GM12878 (cell line): ENCODE measurements at regions not wholly inside any gene's neighbourhood (a gene's known extent, or its start where the extent isn't known, plus 50 kb on each side); places are given as distances from the start of the nearest gene placed in this dataset.

ENCODE experiments used
- MEF2B ChIP-seq: fragments of 450-650 bp; IDR thresholded peaks from 2 replicates; pipeline ENCODE4 v1.6.1; 2018; ENCODE audit warnings: mild to moderate bottlenecking, moderate library complexity; ENCODE audit not compliant: partially characterized antibody, poor library complexity, severe bottlenecking
- SREBF1 ChIP-seq: IDR thresholded peaks from 2 replicates; pipeline ENCODE4 v1.6.1; 2012; ENCODE audit warnings: mild to moderate bottlenecking, low read length
- STAT1 ChIP-seq: fragments of 450-650 bp; conservative IDR thresholded peaks from 2 replicates; pipeline ENCODE4 v1.6.1; 2014; ENCODE audit warnings: antibody characterized with exemption, mild to moderate bottlenecking
- ZBTB11 ChIP-seq: fragments of 450-650 bp; formaldehyde crosslinking; IDR thresholded peaks from 2 replicates; pipeline ENCODE4 v1.5.0; 2022; ENCODE audit warnings: mild to moderate bottlenecking, missing genetic modification characterization
- ZBTB40 ChIP-seq: fragments of 450-650 bp; IDR thresholded peaks from 2 replicates; pipeline ENCODE4 v1.6.1; 2016; ENCODE audit warnings: mild to moderate bottlenecking, moderate library complexity, borderline replicate concordance
- TF ChIP-seq, protein P1 (sequence below): fragments of 450-650 bp; IDR thresholded peaks from 2 replicates; pipeline ENCODE4 v1.6.1; 2017; ENCODE audit warnings: mild to moderate bottlenecking, low read depth, inconsistent platforms; ENCODE audit not compliant: poor library complexity, severe bottlenecking

- TF ChIP-seq ZBTB40, result no peak
- TF ChIP-seq ZBTB11, result no peak
- no peak for TF ChIP-seq MEF2B
- no peak for TF ChIP-seq STAT1
- TF ChIP-seq, protein P1, sequence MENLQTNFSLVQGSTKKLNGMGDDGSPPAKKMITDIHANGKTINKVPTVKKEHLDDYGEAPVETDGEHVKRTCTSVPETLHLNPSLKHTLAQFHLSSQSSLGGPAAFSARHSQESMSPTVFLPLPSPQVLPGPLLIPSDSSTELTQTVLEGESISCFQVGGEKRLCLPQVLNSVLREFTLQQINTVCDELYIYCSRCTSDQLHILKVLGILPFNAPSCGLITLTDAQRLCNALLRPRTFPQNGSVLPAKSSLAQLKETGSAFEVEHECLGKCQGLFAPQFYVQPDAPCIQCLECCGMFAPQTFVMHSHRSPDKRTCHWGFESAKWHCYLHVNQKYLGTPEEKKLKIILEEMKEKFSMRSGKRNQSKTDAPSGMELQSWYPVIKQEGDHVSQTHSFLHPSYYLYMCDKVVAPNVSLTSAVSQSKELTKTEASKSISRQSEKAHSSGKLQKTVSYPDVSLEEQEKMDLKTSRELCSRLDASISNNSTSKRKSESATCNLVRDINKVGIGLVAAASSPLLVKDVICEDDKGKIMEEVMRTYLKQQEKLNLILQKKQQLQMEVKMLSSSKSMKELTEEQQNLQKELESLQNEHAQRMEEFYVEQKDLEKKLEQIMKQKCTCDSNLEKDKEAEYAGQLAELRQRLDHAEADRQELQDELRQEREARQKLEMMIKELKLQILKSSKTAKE, result no peak
- TF ChIP-seq SREBF1, result no peak
Observed at GRCh38 chr11:71379701-71380100, 68.5 kb downstream of the DHCR7 start (continued).
